ENCODE measurements at regions not wholly inside any gene's neighbourhood (a gene's known extent, or its start where the extent isn't known, plus 50 kb on each side); places are given as distances from the start of the nearest gene placed in this dataset.

- TF ChIP-seq PATZ1 (CRISPR knock-in tag; IDR thresholded peaks at IDR 0.05; ENCODE audit: borderline replicate concordance): no peak
- TF ChIP-seq RARB (CRISPR knock-in tag; IDR thresholded peaks at IDR 0.05): no peak
- TF ChIP-seq ZFP30 (CRISPR knock-in tag; IDR thresholded peaks at IDR 0.05): no peak
- no peak for TF ChIP-seq ISL1 (CRISPR knock-in tag; IDR thresholded peaks at IDR 0.05)
- no peak for TF ChIP-seq TOX (CRISPR knock-in tag; IDR thresholded peaks at IDR 0.05; ENCODE audit: borderline replicate concordance)
- TF ChIP-seq ZFP3 (CRISPR knock-in tag; IDR thresholded peaks at IDR 0.05): no peak
- TF ChIP-seq ZC3H10 (CRISPR knock-in tag; IDR thresholded peaks at IDR 0.05): no peak
- no peak for TF ChIP-seq PPARA (CRISPR knock-in tag; IDR thresholded peaks at IDR 0.05; ENCODE audit: borderline replicate concordance)
- no peak for TF ChIP-seq ARNTL (CRISPR knock-in tag; IDR thresholded peaks at IDR 0.05; ENCODE audit: borderline replicate concordance, low read depth)
- TF ChIP-seq POU6F1 (CRISPR knock-in tag; IDR thresholded peaks at IDR 0.05; ENCODE audit: borderline replicate concordance, low read depth): no peak
- no peak for TF ChIP-seq ZNF565 (CRISPR knock-in tag; conservative IDR thresholded peaks at IDR 0.05; ENCODE audit: low read depth)
Measured at GRCh38 chr12:18857656-18858055, 119.7 kb downstream of the CAPZA3 start.
